Left kidney (tissue), 1 donor: ENCODE measurements at regions not wholly inside any gene's neighbourhood (a gene's known extent, or its start where the extent isn't known, plus 50 kb on each side); places are given as distances from the start of the nearest gene placed in this dataset.
"Not testable (repeated sequence)": the region's sequence is repeated elsewhere in the genome, so short reads cannot be mapped to it uniquely, and the experiment has no call there.

Experiments used
- DNase-seq: peaks from one replicate; pipeline ENCODE4 v3.0.0-alpha.2; 2013

- no peak for DNase-seq
Measured at GRCh38 chr4:33709247-33709646, 2535.1 kb downstream of the ARAP2 start.

- no peak for DNase-seq
Measured at GRCh38 chr4:33711826-33712225, 2532.5 kb downstream of the ARAP2 start.

- no peak for DNase-seq
Measured at GRCh38 chr4:33714971-33715370, 2529.3 kb downstream of the ARAP2 start.

GRCh38 chr4:33715841-33716395 is 2528.4 kb downstream of the ARAP2 start:
- DNase-seq = no peak

- no peak for DNase-seq
Measured at GRCh38 chr4:33722254-33722653, 2522.1 kb downstream of the ARAP2 start.

- DNase-seq = no peak
Measured at GRCh38 chr4:33722800-33723516, 2521.4 kb downstream of the ARAP2 start.

GRCh38 chr4:33724685-33725084 is 2519.6 kb downstream of the ARAP2 start:
- DNase-seq = no peak

- no peak for DNase-seq
Measured at GRCh38 chr4:33725861-33726260, 2518.5 kb downstream of the ARAP2 start.

- DNase-seq = no peak
Measured at GRCh38 chr4:33737726-33738125, 2506.6 kb downstream of the ARAP2 start.

- no peak for DNase-seq
Measured at GRCh38 chr4:33739884-33740632, 2504.3 kb downstream of the ARAP2 start.

- not testable (repeated sequence) for DNase-seq
Measured at GRCh38 chr4:33740871-33741270, 2503.4 kb downstream of the ARAP2 start.

GRCh38 chr4:33746979-33747378 is 2497.3 kb downstream of the ARAP2 start:
- no peak for DNase-seq

- DNase-seq = no peak
Measured at GRCh38 chr4:33751050-33751449, 2493.3 kb downstream of the ARAP2 start.

- DNase-seq = peak; percentile 11
Measured at GRCh38 chr4:33772582-33772981, 2471.7 kb downstream of the ARAP2 start.

GRCh38 chr4:33780952-33781791 is 2463.1 kb downstream of the ARAP2 start:
- DNase-seq = no peak

- no peak for DNase-seq
Measured at GRCh38 chr4:33785843-33786242, 2458.5 kb downstream of the ARAP2 start.

- no peak for DNase-seq
Measured at GRCh38 chr4:33802578-33802977, 2441.7 kb downstream of the ARAP2 start.

- no peak for DNase-seq
Measured at GRCh38 chr4:33825685-33826084, 2418.6 kb downstream of the ARAP2 start.

- DNase-seq = not testable (repeated sequence)
Measured at GRCh38 chr4:33829356-33829755, 2415.0 kb downstream of the ARAP2 start.

- no peak for DNase-seq
Measured at GRCh38 chr4:33831442-33832066, 2412.8 kb downstream of the ARAP2 start.

- DNase-seq = not testable (repeated sequence)
Measured at GRCh38 chr4:33835764-33836163, 2408.6 kb downstream of the ARAP2 start.
